IMR-90 (cell line): ENCODE measurements at regions not wholly inside any gene's neighbourhood (a gene's known extent, or its start where the extent isn't known, plus 50 kb on each side); places are given as distances from the start of the nearest gene placed in this dataset.
"Not testable (repeated sequence)": the region's sequence is repeated elsewhere in the genome, so short reads cannot be mapped to it uniquely, and the experiment has no call there.

ENCODE experiments used
- ATAC-seq: fragments of 200-7000 bp; cut with Tn5 transposase; 2 replicates; pipeline ENCODE4 v1.9.1; 2020; ENCODE audit warnings: low read depth, mild to moderate bottlenecking, moderate library complexity
- BruUV-seq: library from RNA; stranded (reverse); fragments of 400-500 nt; replicated peaks from 2 replicates; lab custom pipeline; 2021; lab: Mats Ljungman, UMichigan
- CTCF ChIA-PET: fragments of 300-600 bp; formaldehyde crosslinking; extraction: SDS; loops from one replicate; lab custom pipeline; 2021; ENCODE audit warnings: antibody characterized with exemption; lab: Yijun Ruan, JAX
- POLR2A ChIA-PET: fragments of 300-600 bp; sonication (Branson Sonifier 250); formaldehyde crosslinking; loops from one replicate; lab custom pipeline; 2022; ENCODE audit warnings: antibody characterized with exemption; ENCODE audit not compliant: unreplicated experiment; lab: Charles Lee
- DNase-seq: peaks from one replicate; pipeline ENCODE4 v3.0.0; 2013
- H2AFZ ChIP-seq: replicated peaks from 2 replicates; pipeline ENCODE3; 2013; ENCODE audit warnings: low read length, mild to moderate bottlenecking; ENCODE audit not compliant: poor library complexity
- H2AK5ac ChIP-seq: 2 replicates; pipeline ENCODE4 v1.6.1; 2013; ENCODE audit warnings: low read depth, low read length, inconsistent platforms
- H2AK9ac ChIP-seq: replicated peaks from 2 replicates; pipeline ENCODE3; 2013; ENCODE audit warnings: mild to moderate bottlenecking, low read depth, low read length, moderate library complexity; ENCODE audit not compliant: poor library complexity
- H2BK120ac ChIP-seq: 2 replicates; pipeline ENCODE4 v1.6.1; 2013; ENCODE audit warnings: low read depth, low read length, inconsistent platforms
- H2BK15ac ChIP-seq: 3 replicates; pipeline ENCODE4 v1.6.1; 2013; ENCODE audit warnings: low read depth, low read length, inconsistent platforms
- H2BK20ac ChIP-seq: 2 replicates; pipeline ENCODE4 v1.6.1; 2013; ENCODE audit warnings: low read depth, mild to moderate bottlenecking, inconsistent platforms, low read length, moderate library complexity
- H2BK5ac ChIP-seq: 2 replicates; pipeline ENCODE4 v1.6.1; 2013; ENCODE audit warnings: mild to moderate bottlenecking, low read depth, low read length, inconsistent platforms; ENCODE audit not compliant: poor library complexity, severe bottlenecking
- H3K14ac ChIP-seq: replicated peaks from 2 replicates; pipeline ENCODE4 v1.6.1; 2013; ENCODE audit warnings: low read depth, low read length, inconsistent platforms
- H3K18ac ChIP-seq: 2 replicates; pipeline ENCODE4 v1.6.1; 2013; ENCODE audit warnings: low read depth, low read length, control low read depth
- H3K23ac ChIP-seq: 2 replicates; pipeline ENCODE4 v1.6.1; 2013; ENCODE audit warnings: low read depth, low read length, inconsistent platforms
- H3K27ac ChIP-seq: 2 replicates; pipeline ENCODE4 v1.5.1; 2013; ENCODE audit warnings: mild to moderate bottlenecking, control low read depth, low read length; ENCODE audit not compliant: insufficient read depth
- H3K27me3 ChIP-seq: 2 replicates; pipeline ENCODE4 v1.6.1; 2013; ENCODE audit warnings: low read length; ENCODE audit not compliant: control insufficient read depth, insufficient read depth
- H3K36me3 ChIP-seq: 2 replicates; pipeline ENCODE4 v1.6.1; 2013; ENCODE audit warnings: low read length, mixed read lengths; ENCODE audit not compliant: control insufficient read depth, insufficient read depth
- H3K4ac ChIP-seq: 2 replicates; pipeline ENCODE4 v1.6.1; 2013; ENCODE audit warnings: low read depth, low read length, inconsistent platforms
- H3K4me1 ChIP-seq: 2 replicates; pipeline ENCODE4 v1.6.1; 2013; ENCODE audit warnings: low read length, mixed read lengths; ENCODE audit not compliant: control insufficient read depth, insufficient read depth
- H3K4me2 ChIP-seq: 2 replicates; pipeline ENCODE4 v1.6.1; 2013; ENCODE audit warnings: low read depth, mild to moderate bottlenecking, control low read depth, low read length, moderate library complexity
- H3K4me3 ChIP-seq: 2 replicates; pipeline ENCODE4 v1.5.1; 2013; ENCODE audit warnings: low read depth, mild to moderate bottlenecking, control low read depth, low read length, moderate library complexity; ENCODE audit not compliant: insufficient read depth
- H3K56ac ChIP-seq: 2 replicates; pipeline ENCODE4 v1.6.1; 2013; ENCODE audit warnings: low read length, inconsistent platforms; ENCODE audit not compliant: insufficient read depth; ENCODE audit errors: extremely low read depth
- H3K79me1 ChIP-seq, 2 experiments: 2 replicates each; pipeline ENCODE4 v1.6.1; 2013; ENCODE audit warnings: low read length in 2 of 2, inconsistent platforms in 1 of 2, low read depth in 1 of 2
- H3K9ac ChIP-seq: 2 replicates; pipeline ENCODE4 v1.6.1; 2013; ENCODE audit warnings: low read depth, low read length, control low read depth
- H3K9me1 ChIP-seq: 2 replicates; pipeline ENCODE4 v1.6.1; 2013; ENCODE audit warnings: low read length, inconsistent platforms; ENCODE audit not compliant: insufficient read depth
- H3K9me3 ChIP-seq: 2 replicates; pipeline ENCODE4 v1.6.1; 2013; ENCODE audit warnings: low read length; ENCODE audit not compliant: control insufficient read depth, insufficient read depth
- H4K20me1 ChIP-seq: 2 replicates; pipeline ENCODE4 v1.6.1; 2013; ENCODE audit warnings: low read length, inconsistent platforms; ENCODE audit not compliant: insufficient read depth
- H4K5ac ChIP-seq: 2 replicates; pipeline ENCODE4 v1.6.1; 2013; ENCODE audit warnings: mild to moderate bottlenecking, low read depth, low read length, control low read depth
- H4K8ac ChIP-seq, 2 experiments: 2 replicates each; pipeline ENCODE4 v1.6.1; 2013; ENCODE audit warnings: low read depth in 2 of 2, low read length in 2 of 2, control low read depth in 1 of 2, inconsistent platforms in 1 of 2
- H4K91ac ChIP-seq: 2 replicates; pipeline ENCODE4 v1.6.1; 2013; ENCODE audit warnings: low read depth, low read length, inconsistent platforms; ENCODE audit not compliant: insufficient read depth
- WGBS, 2 experiments: methylation state at CpG; one replicate each; pipeline versions ENCODE4 v1.1.5 to v1.1.7; 2013; ENCODE audit warnings: missing lambda C conversion rate in 2 of 2; ENCODE audit not compliant: insufficient read length in 1 of 2; ENCODE audit errors: extremely low coverage in 2 of 2; 5-methylcytosine and 5-hydroxymethylcytosine counted together
- dilution Hi-C: fragments of 300-500 bp; cut with HindIII; formaldehyde crosslinking; loops from one replicate; pipeline ENCODE4 v1.14.3; 2018; ENCODE audit warnings: low sequenced_read_pairs; ENCODE audit not compliant: unreplicated experiment
- in situ Hi-C: fragments of 300-500 bp; cut with MboI; formaldehyde crosslinking; loops from 3 replicates; pipeline ENCODE4 v1.14.3; 2019; ENCODE audit warnings: low sequenced_read_pairs, inconsistent platforms, mixed read lengths
- intact Hi-C: fragments of 100-400 bp; cut with micrococcal nuclease; formaldehyde crosslinking; loops from 2 replicates; pipeline ENCODE4 v1.10.0; 2022

- H3K27ac ChIP-seq, dilution Hi-C loops, POLR2A ChIA-PET, BruUV-seq, ATAC-seq, H2BK15ac ChIP-seq, DNase-seq, H3K27me3 ChIP-seq, H3K9ac ChIP-seq, H3K14ac ChIP-seq, in situ Hi-C loops, H2BK5ac ChIP-seq, H3K56ac ChIP-seq, H3K4me3 ChIP-seq, H4K20me1 ChIP-seq, H3K4me1 ChIP-seq, H3K4ac ChIP-seq, H2AFZ ChIP-seq, H3K36me3 ChIP-seq, H2AK9ac ChIP-seq, H2BK20ac ChIP-seq, H3K4me2 ChIP-seq, H3K9me1 ChIP-seq, H2AK5ac ChIP-seq, H4K5ac ChIP-seq, H4K91ac ChIP-seq, intact Hi-C loops, H3K18ac ChIP-seq, H4K8ac ChIP-seq, H3K79me1 ChIP-seq, H3K9me3 ChIP-seq, H2BK120ac ChIP-seq, CTCF ChIA-PET, H3K23ac ChIP-seq: not testable (repeated sequence)
- no CpG with 5 or more reads among the region's 1 CpG for WGBS, 2 experiments
Observed at GRCh38 chr5:112520474-112520873, 101.4 kb upstream of the EPB41L4A start.

GRCh38 chr5:112522891-112523673 is 104.0 kb upstream of the EPB41L4A start:
- H4K91ac ChIP-seq, H4K20me1 ChIP-seq, H3K79me1 ChIP-seq, H2BK20ac ChIP-seq, CTCF ChIA-PET, H3K9me1 ChIP-seq, in situ Hi-C loops, ATAC-seq, H2AK9ac ChIP-seq, H3K36me3 ChIP-seq, H4K8ac ChIP-seq, H2BK5ac ChIP-seq, H2AFZ ChIP-seq, H3K4me1 ChIP-seq, dilution Hi-C loops, H3K14ac ChIP-seq, H4K5ac ChIP-seq, H2BK15ac ChIP-seq, H3K9me3 ChIP-seq, H3K4me2 ChIP-seq, H3K56ac ChIP-seq, BruUV-seq, intact Hi-C loops, H3K27ac ChIP-seq, H3K23ac ChIP-seq, H3K4ac ChIP-seq, H2BK120ac ChIP-seq, H3K18ac ChIP-seq, H3K4me3 ChIP-seq, H3K27me3 ChIP-seq, H2AK5ac ChIP-seq, POLR2A ChIA-PET, DNase-seq, H3K9ac ChIP-seq: not testable (repeated sequence)
- WGBS, 2 experiments, result 12% methylated on average over 3 of the region's 9 CpGs; no CpG with 5 or more reads in 1 of the 2 experiments
